OCI-LY7 (cell line): ENCODE measurements at regions not wholly inside any gene's neighbourhood (a gene's known extent, or its start where the extent isn't known, plus 50 kb on each side); places are given as distances from the start of the nearest gene placed in this dataset.

Source experiments
- BruUV-seq: library from RNA; stranded (reverse); fragments of 400-500 nt; replicated peaks from 2 replicates; lab custom pipeline; 2021; lab: Mats Ljungman, UMichigan
- CTCF ChIA-PET: fragments of 300-600 bp; sonication (Branson Sonifier 250); formaldehyde crosslinking; loops from one replicate; lab custom pipeline; 2022; ENCODE audit warnings: antibody characterized with exemption; ENCODE audit not compliant: unreplicated experiment; lab: Charles Lee
- POLR2A ChIA-PET: fragments of 300-600 bp; sonication (Branson Sonifier 250); formaldehyde crosslinking; loops from one replicate; lab custom pipeline; 2022; ENCODE audit warnings: antibody characterized with exemption; lab: Charles Lee
- DNase-seq: peaks from one replicate; pipeline ENCODE4 v3.0.0-alpha.2; 2015; ENCODE audit warnings: low spot score
- H2AFZ ChIP-seq: fragments of 200-600 bp; sonication (generic), shearing (Covaris generic); 2 replicates; pipeline ENCODE4 v1.6.1; 2014; ENCODE audit warnings: mild to moderate bottlenecking, antibody characterized with exemption, low read length, moderate library complexity
- H3K27ac ChIP-seq: fragments of 200-600 bp; sonication (generic); 2 replicates; pipeline ENCODE4 v1.5.1; 2014; ENCODE audit warnings: mixed run types, low read depth, mild to moderate bottlenecking, moderate library complexity, low read length, inconsistent platforms; ENCODE audit not compliant: poor library complexity, severe bottlenecking
- H3K36me3 ChIP-seq: fragments of 200-600 bp; sonication (generic); 2 replicates; pipeline ENCODE4 v1.6.1; 2014; ENCODE audit warnings: mild to moderate bottlenecking, antibody characterized with exemption, low read length, moderate library complexity, mixed read lengths; ENCODE audit not compliant: insufficient read depth
- H3K4me1 ChIP-seq: fragments of 200-600 bp; sonication (generic); 2 replicates; pipeline ENCODE4 v1.5.1; 2014; ENCODE audit warnings: mild to moderate bottlenecking, low read length; ENCODE audit not compliant: insufficient read depth, poor library complexity, severe bottlenecking
- H3K4me2 ChIP-seq: fragments of 200-600 bp; sonication (generic); 2 replicates; pipeline ENCODE4 v1.6.1; 2014; ENCODE audit warnings: mild to moderate bottlenecking, low read length
- H3K4me3 ChIP-seq: fragments of 200-600 bp; sonication (generic); 2 replicates; pipeline ENCODE4 v1.5.1; 2014; ENCODE audit warnings: mild to moderate bottlenecking, low read depth, low read length; ENCODE audit not compliant: poor library complexity, severe bottlenecking
- H3K79me2 ChIP-seq: fragments of 200-600 bp; sonication (generic); 2 replicates; pipeline ENCODE4 v1.6.1; 2016; ENCODE audit warnings: low read depth, mild to moderate bottlenecking, low read length, moderate library complexity, mixed read lengths; ENCODE audit not compliant: insufficient read depth
- H3K9me2 ChIP-seq: fragments of 200-600 bp; sonication (generic); 2 replicates; pipeline ENCODE4 v1.6.1; 2016; ENCODE audit warnings: mild to moderate bottlenecking, low read length, mixed read lengths; ENCODE audit not compliant: insufficient read depth
- H3K9me3 ChIP-seq: fragments of 200-600 bp; sonication (generic); 2 replicates; pipeline ENCODE4 v1.6.1; 2014; ENCODE audit warnings: mild to moderate bottlenecking, mixed run types, low read length, mixed read lengths
- H4K20me1 ChIP-seq: fragments of 200-600 bp; sonication (generic); 2 replicates; pipeline ENCODE4 v1.6.1; 2014; ENCODE audit warnings: mild to moderate bottlenecking, antibody characterized with exemption, low read length, moderate library complexity, mixed read lengths; ENCODE audit not compliant: insufficient read depth
- EZH2phosphoT487 ChIP-seq: fragments of 200-600 bp; sonication (generic); IDR thresholded peaks from 2 replicates; pipeline ENCODE4 v1.6.1; 2018; ENCODE audit warnings: low read depth, borderline replicate concordance, mild to moderate bottlenecking, mixed run types, antibody characterized with exemption, low read length, moderate library complexity, mixed read lengths
- intact Hi-C: fragments of 100-400 bp; cut with micrococcal nuclease; formaldehyde crosslinking; loops from one replicate; pipeline ENCODE4 v1.10.0; 2022; ENCODE audit not compliant: unreplicated experiment
- TF ChIP-seq, protein P1 (sequence below): fragments of 200-600 bp; sonication (generic); conservative IDR thresholded peaks from 2 replicates; pipeline ENCODE4 v1.5.1; 2014; ENCODE audit warnings: mild to moderate bottlenecking, antibody characterized with exemption, low read length, moderate library complexity, mixed read lengths

DNA sequence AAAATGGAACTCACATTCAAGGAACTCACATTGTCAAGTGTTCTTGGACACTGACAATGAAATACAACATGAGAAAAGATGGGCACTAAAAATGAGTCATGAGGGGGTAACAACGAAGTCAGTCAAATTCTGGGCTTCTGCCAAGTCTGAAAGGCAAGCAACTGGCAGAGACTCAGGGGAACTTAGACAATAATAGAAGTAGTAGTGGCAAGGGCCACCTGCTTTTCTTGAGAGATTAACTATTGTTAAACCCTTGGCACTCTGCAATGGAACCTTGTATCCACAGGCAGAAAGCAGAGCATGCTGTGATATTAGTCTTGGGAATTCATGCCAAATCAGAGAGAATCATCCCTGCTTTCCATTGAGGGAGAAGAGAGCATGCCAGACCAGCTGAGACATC lies 382.6 kb upstream of the CDH2 start:
- H3K27ac ChIP-seq = no peak overlapping the region
- no peaks in the 10 kb centered on the region for H3K79me2 ChIP-seq
- H3K4me2 ChIP-seq = no peak overlapping the region
- ChIA-PET POLR2A (no interaction called here), CTCF (no interaction called here)
- no peak overlapping the region for H2AFZ ChIP-seq
- H3K4me3 ChIP-seq = no peak overlapping the region
- H3K9me3 ChIP-seq = no peaks in the 10 kb centered on the region
- H3K4me1 ChIP-seq = no peaks in the 10 kb centered on the region
- no peak for TF ChIP-seq EZH2phosphoT487
- TF ChIP-seq, protein P1, sequence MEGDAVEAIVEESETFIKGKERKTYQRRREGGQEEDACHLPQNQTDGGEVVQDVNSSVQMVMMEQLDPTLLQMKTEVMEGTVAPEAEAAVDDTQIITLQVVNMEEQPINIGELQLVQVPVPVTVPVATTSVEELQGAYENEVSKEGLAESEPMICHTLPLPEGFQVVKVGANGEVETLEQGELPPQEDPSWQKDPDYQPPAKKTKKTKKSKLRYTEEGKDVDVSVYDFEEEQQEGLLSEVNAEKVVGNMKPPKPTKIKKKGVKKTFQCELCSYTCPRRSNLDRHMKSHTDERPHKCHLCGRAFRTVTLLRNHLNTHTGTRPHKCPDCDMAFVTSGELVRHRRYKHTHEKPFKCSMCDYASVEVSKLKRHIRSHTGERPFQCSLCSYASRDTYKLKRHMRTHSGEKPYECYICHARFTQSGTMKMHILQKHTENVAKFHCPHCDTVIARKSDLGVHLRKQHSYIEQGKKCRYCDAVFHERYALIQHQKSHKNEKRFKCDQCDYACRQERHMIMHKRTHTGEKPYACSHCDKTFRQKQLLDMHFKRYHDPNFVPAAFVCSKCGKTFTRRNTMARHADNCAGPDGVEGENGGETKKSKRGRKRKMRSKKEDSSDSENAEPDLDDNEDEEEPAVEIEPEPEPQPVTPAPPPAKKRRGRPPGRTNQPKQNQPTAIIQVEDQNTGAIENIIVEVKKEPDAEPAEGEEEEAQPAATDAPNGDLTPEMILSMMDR = no peak
- no peaks in the 10 kb centered on the region for H4K20me1 ChIP-seq
- DNase-seq = no peak
- H3K36me3 ChIP-seq = no peaks in the 10 kb centered on the region
- intact Hi-C loops = no loop called here
- BruUV-seq = no TSS peak
- no peaks in the 10 kb centered on the region for H3K9me2 ChIP-seq

DNA sequence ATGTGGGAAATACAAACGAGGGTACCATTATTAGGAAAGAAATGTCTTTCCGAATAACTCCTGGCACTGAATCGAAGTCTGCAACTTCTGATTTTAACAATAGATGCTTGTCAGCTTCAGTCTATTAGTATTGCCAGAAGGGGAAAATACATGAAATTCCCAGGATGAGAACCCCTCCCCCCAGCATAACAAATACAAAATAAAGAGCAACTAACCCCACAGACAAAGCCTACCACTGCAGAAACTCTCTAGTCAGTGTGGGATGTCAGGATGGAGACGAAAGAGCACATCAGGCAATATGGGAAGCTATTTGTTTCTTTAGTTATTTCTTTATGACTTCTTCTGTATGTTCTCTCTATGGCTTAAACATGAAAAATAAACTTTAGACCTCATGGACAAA lies 365.0 kb upstream of the CDH2 start:
- Histone ChIP-seq H3K4me2 (no peak overlapping the region), H3K9me3 (no peaks in the 10 kb centered on the region), H3K9me2 (no peaks in the 10 kb centered on the region), H3K36me3 (no peaks in the 10 kb centered on the region), H3K27ac (no peak overlapping the region), H3K4me3 (no peak overlapping the region), H2AFZ (no peak overlapping the region), H3K79me2 (no peaks in the 10 kb centered on the region), H3K4me1 (no peaks in the 10 kb centered on the region), H4K20me1 (no peaks in the 10 kb centered on the region)
- intact Hi-C loops = no loop called here
- BruUV-seq = no TSS peak
- POLR2A ChIA-PET = no interaction called here
- DNase-seq = no peak
- CTCF ChIA-PET = no interaction called here
- TF ChIP-seq, protein P1 = no peak
- no peak for TF ChIP-seq EZH2phosphoT487

DNA sequence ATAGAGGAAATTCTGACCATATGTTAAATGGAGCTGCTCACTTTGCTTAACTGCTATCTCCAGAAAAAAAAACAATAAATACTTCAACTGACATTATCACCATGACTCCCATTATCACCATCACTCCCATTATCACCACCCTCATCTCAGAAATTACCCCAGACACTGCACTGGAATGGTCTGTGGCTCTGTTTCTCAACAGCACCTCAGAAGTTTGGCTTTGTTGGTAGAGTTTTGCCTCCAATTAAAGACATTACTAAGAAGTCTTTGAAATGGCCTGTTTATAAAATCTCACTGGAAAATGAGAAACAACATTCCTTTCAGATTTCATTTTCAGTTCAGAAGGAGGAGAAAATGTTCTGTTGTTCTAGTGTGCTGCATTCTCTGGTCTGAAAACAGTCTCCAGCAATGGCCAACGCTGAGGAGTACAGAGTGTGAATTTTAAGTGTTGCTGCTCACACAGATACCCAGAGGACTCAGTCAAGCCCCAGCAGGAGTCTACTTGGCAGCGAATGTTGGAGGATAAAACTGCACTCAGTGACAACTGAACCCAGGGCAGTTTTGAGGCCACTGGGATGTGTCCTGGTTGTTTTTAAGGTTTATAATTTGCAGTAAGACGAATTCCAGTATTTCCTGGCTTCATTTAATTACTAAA lies 364.5 kb upstream of the CDH2 start:
- POLR2A ChIA-PET = no interaction called here

More for the DNA sequence above, 364.5 kb upstream of the CDH2 start:
- Histone ChIP-seq H3K9me2 (no peaks in the 10 kb centered on the region), H3K27ac (no peak overlapping the region), H3K4me2 (no peak overlapping the region), H2AFZ (no peak overlapping the region), H4K20me1 (no peaks in the 10 kb centered on the region), H3K9me3 (no peaks in the 10 kb centered on the region), H3K4me3 (no peak overlapping the region), H3K4me1 (no peaks in the 10 kb centered on the region), H3K36me3 (no peaks in the 10 kb centered on the region), H3K79me2 (no peaks in the 10 kb centered on the region)
- intact Hi-C loops = no loop called here
- CTCF ChIA-PET = no interaction called here
- no peak for DNase-seq
- TF ChIP-seq, protein P1 = no peak
- TF ChIP-seq EZH2phosphoT487 = no peak
- BruUV-seq = no TSS peak
